H9 (cell line): ENCODE measurements at regions not wholly inside any gene's neighbourhood (a gene's known extent, or its start where the extent isn't known, plus 50 kb on each side); places are given as distances from the start of the nearest gene placed in this dataset.

ENCODE experiments used
- DNase-seq: peaks from one replicate; pipeline ENCODE4 v3.0.0-alpha.2; 2017
- H2AFZ ChIP-seq: one replicate; pipeline ENCODE4 v1.6.1; 2013; ENCODE audit warnings: mild to moderate bottlenecking, low read length, control low read depth, moderate library complexity
- H2AK5ac ChIP-seq: 2 replicates; pipeline ENCODE4 v1.6.1; 2013; ENCODE audit warnings: low read length, control low read depth, mixed read lengths; ENCODE audit not compliant: insufficient read length
- H2BK120ac ChIP-seq: one replicate; pipeline ENCODE4 v1.6.1; 2013; ENCODE audit warnings: low read depth, mild to moderate bottlenecking, low read length, control low read depth, inconsistent platforms; ENCODE audit not compliant: poor library complexity, severe bottlenecking
- H2BK12ac ChIP-seq: 2 replicates; pipeline ENCODE4 v1.6.1; 2013; ENCODE audit warnings: low read length, control low read depth, mixed read lengths, low read depth; ENCODE audit not compliant: insufficient read length
- H2BK15ac ChIP-seq: 2 replicates; pipeline ENCODE4 v1.6.1; 2013; ENCODE audit warnings: low read depth, low read length, control low read depth
- H2BK20ac ChIP-seq: one replicate; pipeline ENCODE4 v1.6.1; 2013; ENCODE audit warnings: low read depth, mild to moderate bottlenecking, low read length, control low read depth, inconsistent platforms; ENCODE audit not compliant: poor library complexity, severe bottlenecking
- H2BK5ac ChIP-seq: 2 replicates; pipeline ENCODE4 v1.6.1; 2013; ENCODE audit warnings: low read length, control low read depth, mixed read lengths; ENCODE audit not compliant: insufficient read length
- H3K14ac ChIP-seq: 2 replicates; pipeline ENCODE4 v1.6.1; 2013; ENCODE audit warnings: low read length, control low read depth; ENCODE audit not compliant: insufficient read depth
- H3K18ac ChIP-seq: 2 replicates; pipeline ENCODE4 v1.6.1; 2013; ENCODE audit warnings: low read depth, mild to moderate bottlenecking, mixed read lengths, low read length, control low read depth; ENCODE audit not compliant: insufficient read length
- H3K23ac ChIP-seq: 2 replicates; pipeline ENCODE4 v1.6.1; 2013; ENCODE audit warnings: low read length, control low read depth, mixed read lengths, low read depth; ENCODE audit not compliant: insufficient read length
- H3K23me2 ChIP-seq: 2 replicates; pipeline ENCODE4 v1.6.1; 2013; ENCODE audit warnings: low read depth, mild to moderate bottlenecking, mixed read lengths, low read length, control low read depth; ENCODE audit not compliant: insufficient read length, poor library complexity, severe bottlenecking
- H3K27ac ChIP-seq: 2 replicates; pipeline ENCODE4 v1.5.1; 2013; ENCODE audit warnings: low read length, control low read depth, mixed read lengths, low read depth; ENCODE audit not compliant: insufficient read length
- H3K27me3 ChIP-seq: 2 replicates; pipeline ENCODE4 v1.6.1; 2013; ENCODE audit warnings: low read length, control low read depth, inconsistent platforms; ENCODE audit not compliant: insufficient read depth
- H3K4ac ChIP-seq: 2 replicates; pipeline ENCODE4 v1.6.1; 2013; ENCODE audit warnings: low read depth, mild to moderate bottlenecking, control low read depth, inconsistent platforms, low read length, moderate library complexity
- H3K4me1 ChIP-seq: 2 replicates; pipeline ENCODE4 v1.6.1; 2013; ENCODE audit warnings: low read length, control low read depth, inconsistent platforms; ENCODE audit not compliant: insufficient read depth
- H3K4me2 ChIP-seq: 2 replicates; pipeline ENCODE4 v1.6.1; 2013; ENCODE audit warnings: low read length, control low read depth, mixed read lengths; ENCODE audit not compliant: insufficient read length, insufficient read depth
- H3K56ac ChIP-seq: 2 replicates; pipeline ENCODE4 v1.6.1; 2013; ENCODE audit warnings: low read depth, mild to moderate bottlenecking, mixed read lengths, low read length, control low read depth; ENCODE audit not compliant: insufficient read length
- H3K79me1 ChIP-seq: 2 replicates; pipeline ENCODE4 v1.6.1; 2013; ENCODE audit warnings: low read depth, mild to moderate bottlenecking, moderate library complexity, low read length, control low read depth, inconsistent platforms; ENCODE audit not compliant: insufficient read depth, poor library complexity, severe bottlenecking
- H3K79me2 ChIP-seq: 2 replicates; pipeline ENCODE4 v1.6.1; 2013; ENCODE audit warnings: low read length, control low read depth, inconsistent platforms; ENCODE audit not compliant: insufficient read depth
- H3K9ac ChIP-seq: 2 replicates; pipeline ENCODE4 v1.6.1; 2013; ENCODE audit warnings: low read length, control low read depth, mixed read lengths; ENCODE audit not compliant: insufficient read length; ENCODE audit errors: extremely low read depth
- H3K9me3 ChIP-seq: one replicate; pipeline ENCODE4 v1.6.1; 2013; ENCODE audit warnings: low read depth, low read length, inconsistent platforms; ENCODE audit not compliant: control insufficient read depth
- H3T11ph ChIP-seq: one replicate; pipeline ENCODE4 v1.6.1; 2013; ENCODE audit warnings: mild to moderate bottlenecking, low read length, control low read depth, inconsistent platforms
- H4K20me1 ChIP-seq: one replicate; pipeline ENCODE4 v1.6.1; 2013; ENCODE audit not compliant: control insufficient read depth, insufficient read length, insufficient read depth
- H4K5ac ChIP-seq: 2 replicates; pipeline ENCODE4 v1.6.1; 2013; ENCODE audit warnings: low read depth, mild to moderate bottlenecking, mixed read lengths, low read length, control low read depth; ENCODE audit not compliant: insufficient read length
- H4K8ac ChIP-seq: replicated peaks from 2 replicates; pipeline ENCODE4 v1.6.1; 2013; ENCODE audit warnings: low read length, control low read depth, mixed read lengths, low read depth; ENCODE audit not compliant: insufficient read length
- H4K91ac ChIP-seq: 2 replicates; pipeline ENCODE4 v1.6.1; 2013; ENCODE audit warnings: low read depth, mild to moderate bottlenecking, moderate library complexity, mixed read lengths, low read length, control low read depth; ENCODE audit not compliant: insufficient read length
- H3K27ac Mint-ChIP-seq, 3 experiments: 2 replicates in 2 of 3; 3 replicates in 1 of 3; pipeline ENCODE4 v1.8.0; 2020 to 2021; ENCODE audit warnings: mixed read lengths in 3 of 3, mild to moderate bottlenecking in 1 of 3, moderate library complexity in 1 of 3
- H3K27me3 Mint-ChIP-seq: 2 replicates; pipeline ENCODE4 v1.8.0; 2021; ENCODE audit warnings: low read depth, mild to moderate bottlenecking, moderate library complexity, mixed read lengths
- H3K36me3 Mint-ChIP-seq, 3 experiments: 2 replicates in 2 of 3; 3 replicates in 1 of 3; pipeline ENCODE4 v1.8.0; 2020 to 2021; ENCODE audit warnings: low read depth in 3 of 3, mixed read lengths in 3 of 3; ENCODE audit not compliant: insufficient read depth in 1 of 3
- H3K4me1 Mint-ChIP-seq, 2 experiments: 2 replicates each; pipeline ENCODE4 v1.8.0; 2020; ENCODE audit warnings: mixed read lengths in 2 of 2
- H3K4me3 Mint-ChIP-seq, 2 experiments: 2 replicates in 1 of 2; 3 replicates in 1 of 2; pipeline ENCODE4 v1.8.0; 2020 to 2021; ENCODE audit warnings: mild to moderate bottlenecking in 2 of 2, mixed read lengths in 2 of 2, moderate library complexity in 1 of 2
- H3K9me3 Mint-ChIP-seq, 2 experiments: 2 replicates in 1 of 2; 3 replicates in 1 of 2; pipeline ENCODE4 v1.8.0; 2020; ENCODE audit warnings: mild to moderate bottlenecking in 2 of 2, mixed read lengths in 2 of 2, moderate library complexity in 1 of 2
- CTCF ChIP-seq: fragments of 200-600 bp; sonication (generic); conservative IDR thresholded peaks from 3 replicates; pipeline ENCODE4 v1.8.0; 2021; ENCODE audit warnings: antibody characterized with exemption, mild to moderate bottlenecking
- WGBS: extraction: QIAGEN DNeasy Blood & Tissue Kit; methylation state at CpG from one replicate; pipeline ENCODE4 v1.1.7; 2013; ENCODE audit warnings: missing lambda C conversion rate, low lambda C conversion rate, mixed read lengths; ENCODE audit not compliant: insufficient read length; ENCODE audit errors: extremely low coverage; 5-methylcytosine and 5-hydroxymethylcytosine counted together

GRCh38 chr14:27025648-27026047 lies 427.8 kb upstream of the NOVA1 start:
- H3K4me3 Mint-ChIP-seq, result no peak overlapping the region
- no peaks in the 10 kb centered on the region for H3K9me3 ChIP-seq
- H4K5ac ChIP-seq, result no peak overlapping the region
- H3K36me3 Mint-ChIP-seq, result no peaks in the 10 kb centered on the region
- H3K9me3 Mint-ChIP-seq, result no peaks in the 10 kb centered on the region
- H3T11ph ChIP-seq, result no peak overlapping the region
- no peak overlapping the region for H4K8ac ChIP-seq
- H3K4me1 Mint-ChIP-seq, result no peaks in the 10 kb centered on the region
- H3K79me1 ChIP-seq, result no peaks in the 10 kb centered on the region
- DNase-seq, result no peak
- no peak overlapping the region for H2BK5ac ChIP-seq
- no peak overlapping the region for H3K14ac ChIP-seq
- H2AK5ac ChIP-seq, result no peak overlapping the region
- H3K9ac ChIP-seq, result no peak overlapping the region
- H3K4me1 ChIP-seq, result no peaks in the 10 kb centered on the region
- H2AFZ ChIP-seq, result no peak overlapping the region
- H3K56ac ChIP-seq, result no peak overlapping the region
- H3K18ac ChIP-seq, result no peak overlapping the region
- H3K27me3 Mint-ChIP-seq, result no peaks in the 10 kb centered on the region
- H2BK20ac ChIP-seq, result no peak overlapping the region
- H3K23me2 ChIP-seq, result no peaks in the 10 kb centered on the region
- no peak overlapping the region for H2BK120ac ChIP-seq
- no peak overlapping the region for H3K27ac ChIP-seq
- no peak for TF ChIP-seq CTCF
- H3K4me2 ChIP-seq, result no peak overlapping the region
- H4K91ac ChIP-seq, result no peak overlapping the region
- no peak overlapping the region for H2BK12ac ChIP-seq
- no peak overlapping the region for H3K27ac Mint-ChIP-seq
- no peaks in the 10 kb centered on the region for H3K27me3 ChIP-seq
- H3K4ac ChIP-seq, result no peak overlapping the region
- no peak overlapping the region for H2BK15ac ChIP-seq
- H4K20me1 ChIP-seq, result no peaks in the 10 kb centered on the region
- no CpG with 5 or more reads among the region's 1 CpG for WGBS
- H3K23ac ChIP-seq, result no peak overlapping the region
- no peaks in the 10 kb centered on the region for H3K79me2 ChIP-seq
